H9 (cell line): ENCODE measurements at regions not wholly inside any gene's neighbourhood (a gene's known extent, or its start where the extent isn't known, plus 50 kb on each side); places are given as distances from the start of the nearest gene placed in this dataset.

Experiments used
- DNase-seq: peaks from one replicate; pipeline ENCODE4 v3.0.0-alpha.2; 2017
- H2AFZ ChIP-seq: one replicate; pipeline ENCODE4 v1.6.1; 2013; ENCODE audit warnings: mild to moderate bottlenecking, low read length, control low read depth, moderate library complexity
- H2AK5ac ChIP-seq: 2 replicates; pipeline ENCODE4 v1.6.1; 2013; ENCODE audit warnings: low read length, control low read depth, mixed read lengths; ENCODE audit not compliant: insufficient read length
- H2BK120ac ChIP-seq: one replicate; pipeline ENCODE4 v1.6.1; 2013; ENCODE audit warnings: low read depth, mild to moderate bottlenecking, low read length, control low read depth, inconsistent platforms; ENCODE audit not compliant: poor library complexity, severe bottlenecking
- H2BK12ac ChIP-seq: 2 replicates; pipeline ENCODE4 v1.6.1; 2013; ENCODE audit warnings: low read length, control low read depth, mixed read lengths, low read depth; ENCODE audit not compliant: insufficient read length
- H2BK15ac ChIP-seq: 2 replicates; pipeline ENCODE4 v1.6.1; 2013; ENCODE audit warnings: low read depth, low read length, control low read depth
- H2BK20ac ChIP-seq: one replicate; pipeline ENCODE4 v1.6.1; 2013; ENCODE audit warnings: low read depth, mild to moderate bottlenecking, low read length, control low read depth, inconsistent platforms; ENCODE audit not compliant: poor library complexity, severe bottlenecking
- H2BK5ac ChIP-seq: 2 replicates; pipeline ENCODE4 v1.6.1; 2013; ENCODE audit warnings: low read length, control low read depth, mixed read lengths; ENCODE audit not compliant: insufficient read length
- H3K14ac ChIP-seq: 2 replicates; pipeline ENCODE4 v1.6.1; 2013; ENCODE audit warnings: low read length, control low read depth; ENCODE audit not compliant: insufficient read depth
- H3K18ac ChIP-seq: 2 replicates; pipeline ENCODE4 v1.6.1; 2013; ENCODE audit warnings: low read depth, mild to moderate bottlenecking, mixed read lengths, low read length, control low read depth; ENCODE audit not compliant: insufficient read length
- H3K23ac ChIP-seq: 2 replicates; pipeline ENCODE4 v1.6.1; 2013; ENCODE audit warnings: low read length, control low read depth, mixed read lengths, low read depth; ENCODE audit not compliant: insufficient read length
- H3K23me2 ChIP-seq: 2 replicates; pipeline ENCODE4 v1.6.1; 2013; ENCODE audit warnings: low read depth, mild to moderate bottlenecking, mixed read lengths, low read length, control low read depth; ENCODE audit not compliant: insufficient read length, poor library complexity, severe bottlenecking
- H3K27ac ChIP-seq: 2 replicates; pipeline ENCODE4 v1.5.1; 2013; ENCODE audit warnings: low read length, control low read depth, mixed read lengths, low read depth; ENCODE audit not compliant: insufficient read length
- H3K27me3 ChIP-seq: 2 replicates; pipeline ENCODE4 v1.6.1; 2013; ENCODE audit warnings: low read length, control low read depth, inconsistent platforms; ENCODE audit not compliant: insufficient read depth
- H3K4ac ChIP-seq: 2 replicates; pipeline ENCODE4 v1.6.1; 2013; ENCODE audit warnings: low read depth, mild to moderate bottlenecking, control low read depth, inconsistent platforms, low read length, moderate library complexity
- H3K4me1 ChIP-seq: 2 replicates; pipeline ENCODE4 v1.6.1; 2013; ENCODE audit warnings: low read length, control low read depth, inconsistent platforms; ENCODE audit not compliant: insufficient read depth
- H3K4me2 ChIP-seq: 2 replicates; pipeline ENCODE4 v1.6.1; 2013; ENCODE audit warnings: low read length, control low read depth, mixed read lengths; ENCODE audit not compliant: insufficient read length, insufficient read depth
- H3K56ac ChIP-seq: 2 replicates; pipeline ENCODE4 v1.6.1; 2013; ENCODE audit warnings: low read depth, mild to moderate bottlenecking, mixed read lengths, low read length, control low read depth; ENCODE audit not compliant: insufficient read length
- H3K79me1 ChIP-seq: 2 replicates; pipeline ENCODE4 v1.6.1; 2013; ENCODE audit warnings: low read depth, mild to moderate bottlenecking, moderate library complexity, low read length, control low read depth, inconsistent platforms; ENCODE audit not compliant: insufficient read depth, poor library complexity, severe bottlenecking
- H3K79me2 ChIP-seq: 2 replicates; pipeline ENCODE4 v1.6.1; 2013; ENCODE audit warnings: low read length, control low read depth, inconsistent platforms; ENCODE audit not compliant: insufficient read depth
- H3K9ac ChIP-seq: 2 replicates; pipeline ENCODE4 v1.6.1; 2013; ENCODE audit warnings: low read length, control low read depth, mixed read lengths; ENCODE audit not compliant: insufficient read length; ENCODE audit errors: extremely low read depth
- H3K9me3 ChIP-seq: one replicate; pipeline ENCODE4 v1.6.1; 2013; ENCODE audit warnings: low read depth, low read length, inconsistent platforms; ENCODE audit not compliant: control insufficient read depth
- H3T11ph ChIP-seq: one replicate; pipeline ENCODE4 v1.6.1; 2013; ENCODE audit warnings: mild to moderate bottlenecking, low read length, control low read depth, inconsistent platforms
- H4K20me1 ChIP-seq: one replicate; pipeline ENCODE4 v1.6.1; 2013; ENCODE audit not compliant: control insufficient read depth, insufficient read length, insufficient read depth
- H4K5ac ChIP-seq: 2 replicates; pipeline ENCODE4 v1.6.1; 2013; ENCODE audit warnings: low read depth, mild to moderate bottlenecking, mixed read lengths, low read length, control low read depth; ENCODE audit not compliant: insufficient read length
- H4K8ac ChIP-seq: replicated peaks from 2 replicates; pipeline ENCODE4 v1.6.1; 2013; ENCODE audit warnings: low read length, control low read depth, mixed read lengths, low read depth; ENCODE audit not compliant: insufficient read length
- H4K91ac ChIP-seq: 2 replicates; pipeline ENCODE4 v1.6.1; 2013; ENCODE audit warnings: low read depth, mild to moderate bottlenecking, moderate library complexity, mixed read lengths, low read length, control low read depth; ENCODE audit not compliant: insufficient read length
- H3K27ac Mint-ChIP-seq, 3 experiments: 2 replicates in 2 of 3; 3 replicates in 1 of 3; pipeline ENCODE4 v1.8.0; 2020 to 2021; ENCODE audit warnings: mixed read lengths in 3 of 3, mild to moderate bottlenecking in 1 of 3, moderate library complexity in 1 of 3
- H3K27me3 Mint-ChIP-seq: 2 replicates; pipeline ENCODE4 v1.8.0; 2021; ENCODE audit warnings: low read depth, mild to moderate bottlenecking, moderate library complexity, mixed read lengths
- H3K36me3 Mint-ChIP-seq, 3 experiments: 2 replicates in 2 of 3; 3 replicates in 1 of 3; pipeline ENCODE4 v1.8.0; 2020 to 2021; ENCODE audit warnings: low read depth in 3 of 3, mixed read lengths in 3 of 3; ENCODE audit not compliant: insufficient read depth in 1 of 3
- H3K4me1 Mint-ChIP-seq, 2 experiments: 2 replicates each; pipeline ENCODE4 v1.8.0; 2020; ENCODE audit warnings: mixed read lengths in 2 of 2
- H3K4me3 Mint-ChIP-seq, 2 experiments: 2 replicates in 1 of 2; 3 replicates in 1 of 2; pipeline ENCODE4 v1.8.0; 2020 to 2021; ENCODE audit warnings: mild to moderate bottlenecking in 2 of 2, mixed read lengths in 2 of 2, moderate library complexity in 1 of 2
- H3K9me3 Mint-ChIP-seq, 2 experiments: 2 replicates in 1 of 2; 3 replicates in 1 of 2; pipeline ENCODE4 v1.8.0; 2020; ENCODE audit warnings: mild to moderate bottlenecking in 2 of 2, mixed read lengths in 2 of 2, moderate library complexity in 1 of 2
- WGBS: extraction: QIAGEN DNeasy Blood & Tissue Kit; methylation state at CpG from one replicate; pipeline ENCODE4 v1.1.7; 2013; ENCODE audit warnings: missing lambda C conversion rate, low lambda C conversion rate, mixed read lengths; ENCODE audit not compliant: insufficient read length; ENCODE audit errors: extremely low coverage; 5-methylcytosine and 5-hydroxymethylcytosine counted together
- TF ChIP-seq, protein P1 (sequence below): fragments of 200-600 bp; sonication (generic); conservative IDR thresholded peaks from 3 replicates; pipeline ENCODE4 v1.8.0; 2021; ENCODE audit warnings: antibody characterized with exemption, mild to moderate bottlenecking

DNA sequence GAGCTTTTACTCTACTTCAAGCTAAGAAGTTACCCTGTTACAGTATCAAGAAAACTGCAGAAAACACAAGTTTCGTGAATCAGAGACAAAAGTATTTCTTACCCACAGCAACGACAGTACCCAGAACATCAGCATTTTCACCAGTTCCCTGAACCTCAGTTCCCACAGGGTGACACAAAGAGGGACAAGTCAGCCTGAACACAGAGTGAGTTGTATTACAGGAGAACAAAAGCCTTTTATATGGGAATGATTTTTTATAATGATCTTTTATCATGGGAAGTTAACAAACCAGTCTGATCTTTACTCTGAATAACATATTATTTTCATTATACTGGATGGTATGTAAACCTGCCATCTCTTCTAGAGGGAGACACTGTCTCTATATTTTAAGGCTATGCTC, 139.0 kb upstream of the ITGA1 start:
- H3K36me3 Mint-ChIP-seq = peaks cover 6 to 28% (median 20%) of the 10 kb centered on the region in 3 experiments; a peak in 6 of 7 replicates
- Histone ChIP-seq H3K23me2 (no peaks in the 10 kb centered on the region), H2BK20ac (no peak overlapping the region), H2AFZ (no peak overlapping the region), H2BK12ac (no peak overlapping the region), H3K9ac (no peak overlapping the region), H4K8ac (no peak overlapping the region), H3K56ac (no peak overlapping the region), H3K14ac (no peak overlapping the region), H3T11ph (no peak overlapping the region), H2BK120ac (no peak overlapping the region), H3K18ac (no peak overlapping the region), H3K4me1 (no peaks in the 10 kb centered on the region), H2BK5ac (no peak overlapping the region), H3K79me2 (no peaks in the 10 kb centered on the region), H3K27me3 (no peaks in the 10 kb centered on the region), H4K5ac (no peak overlapping the region), H2BK15ac (no peak overlapping the region), H3K23ac (no peak overlapping the region), H3K4me2 (no peak overlapping the region), H4K20me1 (no peaks in the 10 kb centered on the region), H3K27ac (no peak overlapping the region), H3K79me1 (no peaks in the 10 kb centered on the region), H3K4ac (no peak overlapping the region), H3K9me3 (no peaks in the 10 kb centered on the region), H2AK5ac (no peak overlapping the region), H4K91ac (no peak overlapping the region)
- TF ChIP-seq, protein P1, sequence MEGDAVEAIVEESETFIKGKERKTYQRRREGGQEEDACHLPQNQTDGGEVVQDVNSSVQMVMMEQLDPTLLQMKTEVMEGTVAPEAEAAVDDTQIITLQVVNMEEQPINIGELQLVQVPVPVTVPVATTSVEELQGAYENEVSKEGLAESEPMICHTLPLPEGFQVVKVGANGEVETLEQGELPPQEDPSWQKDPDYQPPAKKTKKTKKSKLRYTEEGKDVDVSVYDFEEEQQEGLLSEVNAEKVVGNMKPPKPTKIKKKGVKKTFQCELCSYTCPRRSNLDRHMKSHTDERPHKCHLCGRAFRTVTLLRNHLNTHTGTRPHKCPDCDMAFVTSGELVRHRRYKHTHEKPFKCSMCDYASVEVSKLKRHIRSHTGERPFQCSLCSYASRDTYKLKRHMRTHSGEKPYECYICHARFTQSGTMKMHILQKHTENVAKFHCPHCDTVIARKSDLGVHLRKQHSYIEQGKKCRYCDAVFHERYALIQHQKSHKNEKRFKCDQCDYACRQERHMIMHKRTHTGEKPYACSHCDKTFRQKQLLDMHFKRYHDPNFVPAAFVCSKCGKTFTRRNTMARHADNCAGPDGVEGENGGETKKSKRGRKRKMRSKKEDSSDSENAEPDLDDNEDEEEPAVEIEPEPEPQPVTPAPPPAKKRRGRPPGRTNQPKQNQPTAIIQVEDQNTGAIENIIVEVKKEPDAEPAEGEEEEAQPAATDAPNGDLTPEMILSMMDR = no peak
- no peak overlapping the region for H3K4me3 Mint-ChIP-seq
- H3K4me1 Mint-ChIP-seq = peaks cover 0 to 5% of the 10 kb centered on the region in 2 experiments; a peak in 2 of 4 replicates
- no CpG with 5 or more reads among the region's 2 CpGs for WGBS
- H3K9me3 Mint-ChIP-seq = peaks cover 25 to 27% of the 10 kb centered on the region in 2 experiments
- no peaks in the 10 kb centered on the region for H3K27me3 Mint-ChIP-seq
- no peak overlapping the region for H3K27ac Mint-ChIP-seq
- no peak for DNase-seq
